Inflammatory macrophage treated with lipopolysaccharide for 1 hour (primary cell): ENCODE measurements at regions not wholly inside any gene's neighbourhood (a gene's known extent, or its start where the extent isn't known, plus 50 kb on each side); places are given as distances from the start of the nearest gene placed in this dataset.
"Not testable (repeated sequence)": the region's sequence is repeated elsewhere in the genome, so short reads cannot be mapped to it uniquely, and the experiment has no call there.

ENCODE experiments used
- DNase-seq, 2 donors: peaks; one replicate each; pipeline ENCODE4 v3.0.0-alpha.2; 2020 to 2022

DNA sequence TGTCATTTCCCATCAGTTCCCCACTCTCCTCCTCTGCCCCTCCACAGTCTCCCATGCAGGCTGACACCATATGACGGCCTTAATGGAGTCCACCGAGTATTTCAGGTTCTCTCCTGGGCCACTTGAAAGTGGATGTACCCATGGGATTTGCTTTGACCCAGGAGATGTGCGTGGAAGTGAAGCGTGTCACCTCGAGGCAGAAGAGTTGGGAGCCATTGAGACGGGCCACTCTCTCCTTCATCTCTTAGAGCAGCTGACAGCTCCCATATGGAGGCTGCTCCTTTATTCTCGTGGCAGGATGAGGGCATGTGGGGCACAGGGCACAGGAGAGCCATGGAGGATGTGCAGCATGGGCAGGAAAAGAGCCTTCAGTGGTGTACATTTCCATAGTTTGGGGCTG, 144.7 kb upstream of the CRYM start:
- not testable (repeated sequence) for DNase-seq

DNA sequence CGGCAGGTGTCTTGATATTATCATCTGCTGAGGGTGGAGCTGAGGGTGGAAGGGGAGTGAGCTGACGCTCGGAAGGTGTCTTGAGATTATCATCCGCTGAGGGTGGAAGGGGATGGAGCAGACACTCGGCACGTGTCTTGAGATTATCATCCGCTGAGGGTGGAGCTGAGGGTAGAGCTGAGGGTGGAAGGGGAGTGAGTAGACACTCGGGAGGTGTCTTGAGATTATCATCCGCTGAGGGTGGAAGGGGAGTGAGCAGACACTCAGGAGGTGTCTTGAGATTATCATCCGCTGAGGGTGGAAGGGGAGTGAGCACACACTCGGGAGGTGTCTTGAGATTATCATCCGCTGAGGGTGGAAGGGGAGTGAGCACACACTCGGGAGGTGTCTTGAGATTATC, 126.6 kb upstream of the CRYM start:
- DNase-seq, result not testable (repeated sequence)

DNA sequence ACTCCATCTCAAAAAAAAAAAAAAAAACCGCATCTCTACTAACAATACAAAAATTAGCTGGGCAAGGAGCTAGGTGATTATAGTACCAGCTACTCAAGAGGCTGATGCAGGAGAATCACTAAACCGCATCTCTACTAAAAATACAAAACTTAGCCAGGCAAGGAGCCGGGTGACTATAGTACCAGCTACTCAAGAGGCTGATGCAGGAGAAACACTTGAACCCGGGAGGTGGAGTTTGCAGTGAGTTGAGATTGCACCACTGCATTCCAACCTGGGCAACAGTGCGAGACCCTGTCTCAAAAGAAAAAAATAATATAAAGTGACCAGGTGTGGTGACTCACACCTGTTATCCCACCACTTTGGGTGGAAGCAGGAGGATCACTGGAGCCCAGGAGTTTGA, 119.8 kb upstream of the CRYM start:
- not testable (repeated sequence) for DNase-seq

DNA sequence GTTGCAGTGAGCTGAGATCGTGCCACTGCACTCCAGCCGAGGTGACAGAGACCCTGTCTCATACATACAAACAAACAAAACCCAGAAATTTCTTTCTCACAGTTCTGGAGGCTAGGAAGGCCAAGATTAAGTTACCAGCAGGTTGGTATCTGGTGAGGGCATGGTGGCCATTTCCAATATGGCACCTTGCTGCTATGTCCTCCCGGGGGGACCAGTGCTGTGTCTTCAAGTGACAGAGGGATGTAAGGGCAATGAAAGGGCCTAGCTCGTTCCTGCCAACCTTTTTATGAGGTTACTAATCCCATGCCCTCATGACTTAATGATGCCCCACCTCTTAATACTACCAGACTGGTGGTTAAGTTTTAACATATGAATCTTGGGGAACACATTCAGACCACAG, 118.5 kb upstream of the CRYM start:
- not testable (repeated sequence) for DNase-seq

DNA sequence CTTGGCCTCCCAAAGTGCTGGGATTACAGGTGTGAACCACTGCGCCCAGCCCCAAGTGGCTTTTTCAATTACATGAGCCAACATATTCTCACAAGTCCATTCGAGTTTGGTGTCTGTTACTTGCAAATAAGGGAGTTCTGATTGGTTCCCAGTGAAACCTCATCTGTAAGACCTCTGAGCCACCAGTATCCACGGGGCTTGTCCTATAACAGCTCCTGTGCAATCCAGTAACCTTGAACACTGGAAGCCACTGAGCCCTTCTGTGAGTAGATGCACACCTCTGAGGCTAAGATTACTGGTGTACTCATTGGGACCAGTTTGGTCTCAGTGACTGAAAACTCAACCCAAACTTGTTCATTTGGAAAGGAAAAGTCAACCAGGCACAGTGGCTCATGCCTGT, 112.5 kb upstream of the CRYM start:
- not testable (repeated sequence) for DNase-seq

DNA sequence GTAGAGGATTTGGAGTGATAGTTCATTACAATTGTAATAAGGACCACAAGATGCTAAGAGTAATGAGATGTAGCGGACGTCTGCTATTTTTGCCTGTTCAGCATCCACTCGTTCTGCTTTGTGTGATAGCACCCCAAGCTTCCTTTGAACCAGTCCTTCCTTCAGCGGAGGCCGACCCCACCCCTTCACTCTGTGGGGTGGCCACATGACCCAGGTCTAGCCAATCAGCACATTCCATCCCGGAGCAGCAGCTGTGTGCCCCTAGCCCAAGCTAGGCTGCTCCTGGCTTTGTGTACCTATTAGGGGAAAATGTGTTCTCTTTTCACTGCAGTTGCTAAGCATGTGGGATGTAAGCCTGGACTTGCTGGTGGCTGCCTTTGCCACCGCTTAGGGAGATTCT, 111.8 kb upstream of the CRYM start:
- not testable (repeated sequence) for DNase-seq

DNA sequence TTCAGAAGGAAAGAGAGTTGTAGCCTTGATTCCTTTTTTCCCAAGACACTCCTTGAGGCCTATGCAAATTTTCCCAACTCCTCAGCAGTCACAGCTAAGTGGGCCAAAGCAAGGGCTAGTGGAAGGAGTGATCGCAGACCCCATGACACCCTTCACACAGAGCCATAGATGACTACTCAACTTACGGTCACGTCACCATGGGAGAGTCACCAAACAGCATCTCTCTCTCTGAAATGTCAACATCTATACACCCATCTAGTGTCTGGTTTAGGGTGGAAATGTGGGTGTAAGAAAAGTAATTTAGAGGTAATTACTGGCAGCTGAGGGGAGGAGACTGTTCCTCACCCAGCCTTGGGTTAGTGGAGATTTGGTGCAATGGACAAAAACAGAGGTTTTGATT, 109.7 kb upstream of the CRYM start:
- DNase-seq, result not testable (repeated sequence)

DNA sequence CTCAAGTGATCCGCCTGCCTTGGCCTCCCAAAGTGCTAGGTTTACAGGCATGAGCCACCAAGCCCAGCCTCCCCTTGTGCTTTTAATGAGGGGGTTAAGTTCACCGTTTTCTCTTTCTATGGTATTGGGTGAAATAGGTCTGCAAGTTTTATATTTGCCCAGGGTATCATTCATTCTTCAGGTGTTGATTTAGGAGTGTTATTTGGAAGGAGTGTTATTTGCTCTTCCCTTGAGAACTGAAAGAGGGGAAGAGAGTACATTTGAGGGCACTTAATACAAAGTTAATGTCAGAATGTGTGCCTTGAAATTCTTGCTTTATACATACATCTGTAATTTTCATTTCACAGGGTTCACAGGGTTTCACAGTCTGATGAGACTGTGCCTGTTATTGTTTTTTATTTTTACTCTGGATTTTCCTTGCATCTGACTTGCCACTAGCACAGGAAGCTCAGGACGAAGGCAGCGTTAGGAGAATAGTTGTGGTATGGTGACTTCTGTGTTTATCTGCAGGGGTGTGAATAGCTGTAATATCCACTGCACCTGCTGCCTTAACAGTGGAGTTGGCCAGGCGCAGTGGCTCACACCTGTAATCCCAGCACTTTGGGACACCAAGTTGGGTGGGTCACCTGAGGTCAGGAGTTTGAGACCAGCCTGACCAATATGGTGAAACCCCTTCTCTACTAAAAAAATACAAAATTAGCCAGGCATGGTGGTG, 108.3 kb upstream of the CRYM start:
- DNase-seq, result not testable (repeated sequence)

- DNase-seq, result not testable (repeated sequence)
Measured at GRCh38 chr16:21383682-21384081, 105.6 kb upstream of the CRYM start.

- DNase-seq, result not testable (repeated sequence)
Measured at GRCh38 chr16:21379645-21380044, 101.6 kb upstream of the CRYM start.

DNA sequence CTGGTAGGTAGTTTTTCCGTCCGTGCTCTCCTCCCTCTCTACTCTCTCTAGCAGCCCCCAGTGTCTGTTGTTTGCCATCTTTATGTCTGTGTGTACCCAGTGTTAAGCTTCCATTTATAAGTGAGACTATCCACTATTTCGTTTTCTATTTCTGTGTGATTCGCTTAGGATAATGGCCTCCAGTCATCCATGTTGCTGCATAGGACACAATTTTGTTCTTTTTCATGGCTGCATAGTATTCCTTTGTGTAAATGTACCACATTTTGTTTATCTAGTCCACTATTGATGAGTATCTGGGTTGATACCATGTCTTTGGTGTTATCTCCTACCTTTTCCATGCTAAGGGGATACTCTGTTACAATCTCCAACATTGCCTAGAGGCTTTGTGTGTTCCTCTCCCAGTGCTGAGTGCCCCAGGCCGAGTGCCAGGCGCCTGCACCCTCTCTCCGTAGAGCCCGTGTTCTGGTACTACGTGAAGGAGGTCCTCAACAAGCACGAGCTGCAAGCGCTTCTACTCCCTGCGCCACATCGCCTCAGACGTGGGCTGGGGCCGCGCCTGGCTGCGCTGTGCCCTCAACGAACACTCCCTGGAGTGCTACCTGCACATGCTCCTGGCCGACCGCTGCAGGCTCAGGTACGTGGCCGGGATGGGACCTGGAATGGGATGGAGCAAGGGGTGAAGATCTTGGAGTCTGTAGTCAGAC, 98.3 kb upstream of the CRYM start:
- not testable (repeated sequence) for DNase-seq

- peak; percentile 1 to 25 for DNase-seq
Measured at GRCh38 chr16:21375334-21375733, 97.2 kb upstream of the CRYM start.

GRCh38 chr16:21373454-21373853, 95.4 kb upstream of the CRYM start:
- not testable (repeated sequence) for DNase-seq

- DNase-seq, result not testable (repeated sequence)
Measured at GRCh38 chr16:21372862-21373261, 94.8 kb upstream of the CRYM start.

- not testable (repeated sequence) for DNase-seq
Measured at GRCh38 chr16:21372162-21372835, 94.2 kb upstream of the CRYM start.

DNA sequence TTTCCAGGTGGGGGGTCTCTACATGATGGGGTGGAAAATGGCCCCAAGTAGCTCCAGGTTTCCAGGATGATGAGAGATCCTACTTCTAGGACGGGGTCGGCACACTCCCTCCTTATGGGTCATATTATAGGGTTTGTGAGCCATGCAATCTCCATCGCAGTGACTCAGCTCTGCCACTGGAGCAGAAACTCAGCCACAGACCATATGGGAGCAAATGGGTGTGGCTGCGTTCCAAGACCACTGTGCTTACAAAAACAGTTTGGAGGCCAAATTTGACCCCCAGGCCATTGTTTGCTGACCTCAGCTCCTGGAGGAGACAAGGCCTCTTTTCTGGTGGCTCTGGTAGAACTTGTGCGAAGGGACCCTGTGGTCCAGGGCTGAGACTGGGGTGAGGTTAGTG, 92.7 kb upstream of the CRYM start:
- DNase-seq, result not testable (repeated sequence)

DNA sequence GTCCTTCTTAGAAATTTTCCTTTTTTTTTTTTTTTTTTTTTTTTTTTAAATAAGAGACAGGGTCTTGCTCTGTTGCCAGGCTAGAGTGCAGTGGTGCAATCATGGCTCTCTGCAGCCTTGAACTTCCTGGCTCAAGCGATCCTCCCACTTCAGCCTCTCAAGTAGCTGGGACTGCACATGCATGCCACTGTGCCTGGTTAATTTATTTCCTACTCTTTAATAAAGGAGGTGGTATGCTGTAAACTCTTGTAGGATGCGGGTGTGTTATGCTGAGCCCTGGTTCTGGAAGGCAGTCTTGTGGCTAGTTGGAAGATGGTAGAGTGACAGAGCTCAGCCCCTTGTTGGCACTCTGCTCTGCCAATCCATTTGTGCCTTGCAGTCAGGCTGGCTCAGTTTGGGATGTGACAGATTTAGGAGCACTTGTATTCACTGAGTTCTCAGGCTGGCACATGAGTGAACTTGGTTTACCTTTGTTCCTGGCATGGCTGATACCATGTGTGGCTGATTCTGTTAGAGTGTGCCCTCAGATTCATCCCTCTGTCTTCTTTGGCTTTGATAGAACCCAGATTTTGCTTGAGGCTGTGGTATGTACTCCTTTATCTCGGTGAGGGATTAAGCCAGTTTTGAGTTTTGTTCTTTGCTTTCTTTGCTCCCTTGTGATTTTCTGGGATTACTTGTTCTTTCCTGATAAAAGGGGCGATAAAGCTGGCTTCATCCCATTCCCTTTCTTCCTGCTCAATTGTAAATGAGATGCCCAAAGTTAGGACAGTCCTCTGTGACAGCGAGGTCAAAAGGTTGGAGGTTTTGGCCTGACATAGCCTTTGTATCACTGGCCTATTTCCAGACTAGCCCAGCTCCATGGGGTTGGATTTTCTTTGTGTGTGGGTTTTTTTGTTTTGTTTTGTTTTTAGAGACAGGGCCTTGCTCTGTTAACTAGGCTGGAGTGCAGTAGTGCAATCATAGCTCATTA, 91.2 kb upstream of the CRYM start:
- not testable (repeated sequence) for DNase-seq

DNA sequence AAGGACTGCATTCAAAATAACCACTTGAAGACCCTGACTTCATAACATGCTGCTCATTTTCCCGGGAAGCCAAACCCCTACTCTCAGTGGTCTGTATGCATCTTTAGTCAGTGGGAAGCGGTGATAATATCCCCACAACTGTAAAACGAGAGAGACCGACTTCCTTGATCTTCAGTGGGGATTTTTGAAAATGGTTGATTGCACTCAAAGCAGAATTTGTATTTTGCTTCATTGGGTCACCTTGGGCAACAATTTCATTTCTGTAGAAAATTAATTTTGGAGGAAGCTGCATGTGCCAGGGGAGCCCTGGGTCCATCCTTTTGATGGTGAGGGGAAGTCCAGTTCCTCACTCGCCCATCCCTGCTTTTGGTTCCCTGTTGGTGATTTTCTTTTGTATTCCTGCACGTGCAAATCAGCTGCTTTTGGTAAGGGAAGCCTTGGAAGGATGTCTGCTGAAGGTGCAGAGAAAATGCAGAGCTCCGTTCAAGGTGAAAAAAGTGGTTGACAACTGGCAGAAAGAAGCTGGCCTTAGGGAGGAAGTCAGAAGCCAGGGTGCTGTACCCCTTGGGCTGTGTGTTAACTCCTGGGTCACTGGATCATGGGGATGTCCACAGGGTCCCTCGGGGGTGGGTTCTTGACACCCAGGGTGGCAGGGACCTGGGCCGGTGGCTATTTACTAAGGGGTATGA, 89.8 kb upstream of the CRYM start:
- DNase-seq, result not testable (repeated sequence)

DNA sequence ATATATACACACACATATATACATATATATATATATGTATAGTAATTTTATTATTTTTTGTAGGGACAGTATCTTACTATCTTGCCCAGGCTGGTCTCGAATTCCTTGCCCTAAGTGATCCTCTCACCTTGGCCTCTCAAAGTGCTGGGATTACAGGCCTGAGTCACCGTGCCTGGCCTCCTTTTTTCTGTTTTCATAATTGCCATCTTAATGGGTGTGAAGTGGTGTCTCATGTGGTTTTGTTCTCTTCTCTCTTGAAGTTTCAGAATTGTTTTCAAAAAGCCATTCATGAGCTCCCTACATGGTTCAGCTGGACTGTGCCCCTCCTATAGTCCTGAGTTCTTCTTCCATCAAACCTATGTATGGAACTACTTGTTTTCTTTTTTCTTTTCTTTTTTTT, 88.9 kb upstream of the CRYM start:
- not testable (repeated sequence) for DNase-seq

GRCh38 chr16:21365541-21365940, 87.5 kb upstream of the CRYM start:
- DNase-seq, result not testable (repeated sequence)

- DNase-seq, result peak; percentile 59 to 72
Measured at GRCh38 chr16:21363550-21364223, 85.6 kb upstream of the CRYM start.
